IPS DF 6.9 (cell line): ENCODE measurements at regions not wholly inside any gene's neighbourhood (a gene's known extent, or its start where the extent isn't known, plus 50 kb on each side); places are given as distances from the start of the nearest gene placed in this dataset.

Experiments used
- DNase-seq: peaks from one replicate; pipeline ENCODE4 v3.0.0-alpha.2; 2013; ENCODE audit warnings: low read depth, low spot score
- H3K27ac ChIP-seq: one replicate; pipeline ENCODE4 v1.5.1; 2013; ENCODE audit warnings: low read length, control low read depth
- H3K27me3 ChIP-seq: 2 replicates; pipeline ENCODE4 v1.6.1; 2013; ENCODE audit warnings: mild to moderate bottlenecking, low read length; ENCODE audit not compliant: control insufficient read depth, insufficient read depth
- H3K36me3 ChIP-seq: 2 replicates; pipeline ENCODE4 v1.6.1; 2013; ENCODE audit warnings: low read length; ENCODE audit not compliant: control insufficient read depth, insufficient read depth
- H3K4me1 ChIP-seq: 2 replicates; pipeline ENCODE4 v1.6.1; 2013; ENCODE audit warnings: low read length; ENCODE audit not compliant: control insufficient read depth, insufficient read depth
- H3K4me3 ChIP-seq: 2 replicates; pipeline ENCODE4 v1.5.1; 2013; ENCODE audit warnings: mild to moderate bottlenecking, low read length
- H3K9me3 ChIP-seq: 2 replicates; pipeline ENCODE4 v1.6.1; 2013; ENCODE audit warnings: low read length, inconsistent platforms; ENCODE audit not compliant: control insufficient read depth, insufficient read depth
- WGBS: extraction: QIAGEN DNeasy Blood & Tissue Kit; methylation state at CpG from one replicate; pipeline ENCODE4 v1.1.7; 2013; ENCODE audit warnings: mixed read lengths, missing lambda C conversion rate; ENCODE audit not compliant: insufficient read length, insufficient coverage; 5-methylcytosine and 5-hydroxymethylcytosine counted together

- Histone ChIP-seq H3K4me1 (no peaks in the 10 kb centered on the region), H3K27me3 (no peaks in the 10 kb centered on the region), H3K27ac (no peak overlapping the region), H3K9me3 (no peaks in the 10 kb centered on the region), H3K4me3 (no peak overlapping the region), H3K36me3 (no peaks in the 10 kb centered on the region)
- DNase-seq, result no peak
- WGBS, result no CpG with 5 or more reads among the region's 6 CpGs
Measured at GRCh38 chr9:25994605-25995004, 316.4 kb upstream of the TUSC1 start.

- no peak for DNase-seq
- Histone ChIP-seq H3K4me3 (no peak overlapping the region), H3K9me3 (no peaks in the 10 kb centered on the region), H3K27me3 (no peaks in the 10 kb centered on the region), H3K36me3 (no peaks in the 10 kb centered on the region), H3K27ac (no peak overlapping the region), H3K4me1 (no peaks in the 10 kb centered on the region)
- no CpG with 5 or more reads among the region's 1 CpG for WGBS
Measured at GRCh38 chr9:25990376-25990775, 312.1 kb upstream of the TUSC1 start.

GRCh38 chr9:25975667-25976066 lies 297.4 kb upstream of the TUSC1 start:
- WGBS, result no CpG with 5 or more reads among the region's 1 CpG
- Histone ChIP-seq H3K4me1 (no peaks in the 10 kb centered on the region), H3K4me3 (no peak overlapping the region), H3K9me3 (no peaks in the 10 kb centered on the region), H3K27ac (no peak overlapping the region), H3K27me3 (no peaks in the 10 kb centered on the region), H3K36me3 (0 out of 2 replicates have a peak, but pooled peaks cover 4% of the 10 kb centered on the region)
- DNase-seq, result no peak

GRCh38 chr9:25964239-25964638 lies 286.0 kb upstream of the TUSC1 start:
- Histone ChIP-seq H3K27ac (no peak overlapping the region), H3K9me3 (no peaks in the 10 kb centered on the region), H3K27me3 (no peaks in the 10 kb centered on the region), H3K4me1 (no peaks in the 10 kb centered on the region), H3K36me3 (no peaks in the 10 kb centered on the region), H3K4me3 (no peak overlapping the region)
- WGBS, result no CpG with 5 or more reads among the region's 3 CpGs
- peak; percentile 87 for DNase-seq

GRCh38 chr9:25960178-25960577 lies 281.9 kb upstream of the TUSC1 start:
- no peaks in the 10 kb centered on the region for H3K27me3 ChIP-seq
- no peak overlapping the region for H3K27ac ChIP-seq
- no peaks in the 10 kb centered on the region for H3K4me1 ChIP-seq
- H3K9me3 ChIP-seq, result no peaks in the 10 kb centered on the region
- no peak overlapping the region for H3K4me3 ChIP-seq
- DNase-seq, result no peak
- WGBS, result no CpG with 5 or more reads among the region's 3 CpGs
- no peaks in the 10 kb centered on the region for H3K36me3 ChIP-seq

- H3K36me3 ChIP-seq, result no peaks in the 10 kb centered on the region
- no peak overlapping the region for H3K4me3 ChIP-seq
- no peak for DNase-seq
- H3K27me3 ChIP-seq, result no peaks in the 10 kb centered on the region
- H3K4me1 ChIP-seq, result no peaks in the 10 kb centered on the region
- H3K9me3 ChIP-seq, result no peaks in the 10 kb centered on the region
- H3K27ac ChIP-seq, result no peak overlapping the region
Measured at GRCh38 chr9:25954209-25954608, 276.0 kb upstream of the TUSC1 start.

GRCh38 chr9:25948182-25948581 lies 269.9 kb upstream of the TUSC1 start:
- no peak for DNase-seq
- Histone ChIP-seq H3K4me3 (no peak overlapping the region), H3K9me3 (no peaks in the 10 kb centered on the region), H3K36me3 (no peaks in the 10 kb centered on the region), H3K27me3 (no peaks in the 10 kb centered on the region), H3K4me1 (no peaks in the 10 kb centered on the region), H3K27ac (no peak overlapping the region)

GRCh38 chr9:25939126-25939525 lies 260.9 kb upstream of the TUSC1 start:
- no CpG with 5 or more reads among the region's 1 CpG for WGBS
- no peak overlapping the region for H3K4me3 ChIP-seq
- DNase-seq, result no peak
- no peaks in the 10 kb centered on the region for H3K36me3 ChIP-seq
- H3K9me3 ChIP-seq, result no peaks in the 10 kb centered on the region
- no peak overlapping the region for H3K27ac ChIP-seq
- H3K4me1 ChIP-seq, result no peaks in the 10 kb centered on the region
- no peaks in the 10 kb centered on the region for H3K27me3 ChIP-seq

- Histone ChIP-seq H3K27ac (no peak overlapping the region), H3K9me3 (no peaks in the 10 kb centered on the region), H3K4me3 (no peak overlapping the region), H3K27me3 (no peaks in the 10 kb centered on the region), H3K36me3 (no peaks in the 10 kb centered on the region), H3K4me1 (no peaks in the 10 kb centered on the region)
- no peak for DNase-seq
- WGBS, result no CpG with 5 or more reads among the region's 1 CpG
Measured at GRCh38 chr9:25936031-25936430, 257.8 kb upstream of the TUSC1 start.

GRCh38 chr9:25935188-25935587 lies 256.9 kb upstream of the TUSC1 start:
- Histone ChIP-seq H3K36me3 (no peaks in the 10 kb centered on the region), H3K4me3 (no peak overlapping the region), H3K4me1 (no peaks in the 10 kb centered on the region), H3K27ac (no peak overlapping the region), H3K27me3 (no peaks in the 10 kb centered on the region), H3K9me3 (no peaks in the 10 kb centered on the region)
- no CpG with 5 or more reads among the region's 2 CpGs for WGBS
- DNase-seq, result no peak

- Histone ChIP-seq H3K4me3 (no peak overlapping the region), H3K9me3 (no peaks in the 10 kb centered on the region), H3K4me1 (0 out of 2 replicates have a peak, but pooled peaks cover 1% of the 10 kb centered on the region), H3K36me3 (no peaks in the 10 kb centered on the region), H3K27ac (no peak overlapping the region), H3K27me3 (no peaks in the 10 kb centered on the region)
- DNase-seq, result no peak
- no CpG with 5 or more reads among the region's 2 CpGs for whole genome bisulfite sequencing
Measured at GRCh38 chr9:25918761-25919160, 240.5 kb upstream of the TUSC1 start.
